ENCODE measurements at regions not wholly inside any gene's neighbourhood (a gene's known extent, or its start where the extent isn't known, plus 50 kb on each side); places are given as distances from the start of the nearest gene placed in this dataset.

GRCh38 chr21:28635541-28635940, 357.1 kb downstream of the LTN1 start (continued):
- TF ChIP-seq TRIM25 (IDR thresholded peaks at IDR 0.05; ENCODE audit: borderline replicate concordance) (no peak), HDAC3 (IDR thresholded peaks at IDR 0.05; ENCODE audit: borderline replicate concordance, partially characterized antibody) (no peak), ZFP36 (IDR thresholded peaks at IDR 0.05; ENCODE audit: low read depth, low read length, partially characterized antibody) (no peak), HOXB6 (CRISPR knock-in tag; IDR thresholded peaks at IDR 0.05; ENCODE audit: borderline replicate concordance) (no peak)

- intact Hi-C loops (cut with micrococcal nuclease): no loop called here
- 3% methylated on average over 12 of the region's 12 CpGs for WGBS (ENCODE audit: insufficient coverage, low coverage, missing lambda C conversion rate)
Measured at GRCh38 chr21:28633839-28634555, 358.7 kb downstream of the LTN1 start.

More at GRCh38 chr21:28633839-28634555, 358.7 kb downstream of the LTN1 start:
- no peak overlapping the region for H3K4me3 ChIP-seq
- TF ChIP-seq HNRNPUL1 (IDR thresholded peaks at IDR 0.05; ENCODE audit: low read length): no peak
- H3K4me1 ChIP-seq (replicated peaks in 1 of 2; ENCODE audit: control insufficient read depth in 2 of 2, insufficient read depth in 2 of 2, low read length in 2 of 2): no peaks in the 10 kb centered on the region
- FAIRE-seq (no peak), ATAC-seq (no peak), DNase-seq (ENCODE audit: extremely low read depth in 1 of 4, low spot score in 3 of 4) (no peak)
- ChIA-PET POLR2A (no interaction called here), CTCF (ENCODE audit: low intra/inter-chr PET ratio) (no interaction called here)
- no peaks in the 10 kb centered on the region for H4K20me1 ChIP-seq (replicated peaks; ENCODE audit: control insufficient read depth, insufficient read depth, low read length)
- H3K9ac ChIP-seq (ENCODE audit: insufficient read depth in 1 of 2, low read depth in 2 of 2, low read length in 2 of 2): no peak overlapping the region
- no peaks in the 10 kb centered on the region for H3K9me1 ChIP-seq (ENCODE audit: control insufficient read depth, insufficient read depth, low read length)
- H3K4me2 ChIP-seq (ENCODE audit: insufficient read depth, low read length): no peak overlapping the region
- in situ Hi-C loops (cut with MboI): no loop called here
- H3K36me3 ChIP-seq (ENCODE audit: control insufficient read depth, insufficient read depth, low read length): no peaks in the 10 kb centered on the region
- no peaks in the 10 kb centered on the region for H3K27me3 ChIP-seq (ENCODE audit: control insufficient read depth in 2 of 2, insufficient read depth in 2 of 2, low read length in 2 of 2)
- no peak overlapping the region for H2AFZ ChIP-seq (ENCODE audit: low read depth, low read length)
- no peak overlapping the region for H3K27ac ChIP-seq (ENCODE audit: extremely low read depth, low read depth, low read length)
- no peaks in the 10 kb centered on the region for H3K9me3 ChIP-seq (replicated peaks; ENCODE audit: control insufficient read depth, insufficient read depth, low read depth, low read length)
- H3K79me2 ChIP-seq (ENCODE audit: control insufficient read depth, insufficient read depth, low read length): no peaks in the 10 kb centered on the region
- no TSS peak for BruUV-seq (replicated peaks)
